ENCODE measurements at regions not wholly inside any gene's neighbourhood (a gene's known extent, or its start where the extent isn't known, plus 50 kb on each side); places are given as distances from the start of the nearest gene placed in this dataset.

DNA sequence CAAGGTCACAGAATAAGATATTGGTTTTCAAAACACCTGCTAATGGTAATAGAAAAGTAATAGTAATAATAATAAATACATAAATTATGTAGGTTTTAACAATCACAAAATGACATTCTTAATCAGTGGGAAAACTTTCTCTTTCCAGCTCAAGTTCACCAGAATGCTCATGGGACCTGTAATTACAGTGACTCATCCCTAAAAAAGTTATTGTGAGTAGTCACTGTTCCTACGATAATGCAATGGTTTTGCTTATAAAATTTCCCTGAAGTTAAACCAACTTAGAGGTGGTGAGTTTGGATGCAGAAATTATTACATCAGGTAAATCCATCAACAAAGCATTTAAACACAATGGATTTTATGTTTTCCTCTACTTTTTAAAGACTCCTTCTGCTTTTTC lies 502.3 kb downstream of the PID1 start:
- no peak for TF ChIP-seq POLR2A (IDR thresholded peaks at IDR 0.05)
- TF ChIP-seq, protein P1, sequence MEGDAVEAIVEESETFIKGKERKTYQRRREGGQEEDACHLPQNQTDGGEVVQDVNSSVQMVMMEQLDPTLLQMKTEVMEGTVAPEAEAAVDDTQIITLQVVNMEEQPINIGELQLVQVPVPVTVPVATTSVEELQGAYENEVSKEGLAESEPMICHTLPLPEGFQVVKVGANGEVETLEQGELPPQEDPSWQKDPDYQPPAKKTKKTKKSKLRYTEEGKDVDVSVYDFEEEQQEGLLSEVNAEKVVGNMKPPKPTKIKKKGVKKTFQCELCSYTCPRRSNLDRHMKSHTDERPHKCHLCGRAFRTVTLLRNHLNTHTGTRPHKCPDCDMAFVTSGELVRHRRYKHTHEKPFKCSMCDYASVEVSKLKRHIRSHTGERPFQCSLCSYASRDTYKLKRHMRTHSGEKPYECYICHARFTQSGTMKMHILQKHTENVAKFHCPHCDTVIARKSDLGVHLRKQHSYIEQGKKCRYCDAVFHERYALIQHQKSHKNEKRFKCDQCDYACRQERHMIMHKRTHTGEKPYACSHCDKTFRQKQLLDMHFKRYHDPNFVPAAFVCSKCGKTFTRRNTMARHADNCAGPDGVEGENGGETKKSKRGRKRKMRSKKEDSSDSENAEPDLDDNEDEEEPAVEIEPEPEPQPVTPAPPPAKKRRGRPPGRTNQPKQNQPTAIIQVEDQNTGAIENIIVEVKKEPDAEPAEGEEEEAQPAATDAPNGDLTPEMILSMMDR (IDR thresholded peaks at IDR 0.05): no peak

All from thyroid gland (tissue), 4 donors.